ENCODE measurements at regions not wholly inside any gene's neighbourhood (a gene's known extent, or its start where the extent isn't known, plus 50 kb on each side); places are given as distances from the start of the nearest gene placed in this dataset.

DNA sequence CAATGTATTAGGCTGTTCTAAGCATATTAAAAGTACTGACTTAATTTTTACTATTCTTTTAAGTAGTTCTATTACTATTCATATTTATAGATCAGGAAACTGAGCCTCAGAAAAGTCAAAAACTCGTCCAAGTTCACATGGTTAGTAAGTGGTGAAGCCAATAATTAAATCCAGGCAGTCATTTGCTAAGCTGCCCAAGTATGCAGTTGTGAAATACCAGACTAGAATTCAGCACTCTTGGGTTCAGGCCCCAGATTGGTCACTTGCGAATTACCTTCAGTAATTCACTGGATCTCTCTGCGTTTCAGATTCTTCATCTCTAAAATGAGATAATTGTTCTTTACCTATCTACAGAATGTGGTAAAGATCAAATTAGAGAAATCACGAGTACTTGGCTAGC, 161.9 kb upstream of the CADPS start:
- no peak for FAIRE-seq
- no peak for DNase-seq (ENCODE audit: insufficient read length, low spot score)

DNA sequence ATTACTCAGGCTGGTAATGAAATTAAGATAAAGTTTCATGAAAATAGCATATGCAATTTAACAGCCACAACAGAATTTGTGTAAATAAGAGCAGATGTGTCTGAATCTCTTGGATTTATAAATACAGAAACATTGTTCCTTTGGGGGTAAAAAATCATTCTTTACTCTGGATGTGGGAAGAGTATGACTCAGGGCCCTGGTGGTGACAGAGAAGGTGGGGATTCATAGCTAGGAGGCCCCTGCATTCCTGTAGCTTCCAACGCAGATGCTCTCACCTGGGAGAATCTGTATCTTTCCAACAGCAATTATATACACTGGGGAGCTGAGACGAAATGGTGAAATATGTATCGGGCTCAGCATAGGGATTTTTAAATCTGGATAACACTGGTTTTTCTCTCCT, 167.6 kb upstream of the CADPS start:
- no peak for FAIRE-seq
- DNase-seq (ENCODE audit: insufficient read length, low spot score): no peak

DNA sequence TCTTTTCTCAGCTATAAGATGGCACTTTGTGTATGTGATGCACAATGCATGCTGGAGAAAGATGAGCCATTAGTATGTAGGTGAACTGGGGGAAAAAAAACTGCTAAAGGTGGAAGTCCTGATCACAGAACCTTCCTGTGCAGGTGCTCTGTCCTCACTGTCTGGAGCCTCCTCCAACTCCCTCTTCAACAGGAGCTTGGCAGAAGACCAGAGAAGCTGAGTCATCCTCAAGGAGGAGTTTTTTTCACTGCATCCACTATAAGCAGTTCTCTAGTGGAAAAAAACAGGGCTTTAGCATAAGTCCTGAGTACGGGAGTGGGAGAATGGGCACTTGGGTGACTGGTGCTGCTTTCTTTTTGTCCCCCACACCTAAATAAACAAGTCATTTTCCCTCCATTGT, 168.4 kb upstream of the CADPS start:
- FAIRE-seq (no peak), DNase-seq (ENCODE audit: insufficient read length, low spot score) (no peak)

DNA sequence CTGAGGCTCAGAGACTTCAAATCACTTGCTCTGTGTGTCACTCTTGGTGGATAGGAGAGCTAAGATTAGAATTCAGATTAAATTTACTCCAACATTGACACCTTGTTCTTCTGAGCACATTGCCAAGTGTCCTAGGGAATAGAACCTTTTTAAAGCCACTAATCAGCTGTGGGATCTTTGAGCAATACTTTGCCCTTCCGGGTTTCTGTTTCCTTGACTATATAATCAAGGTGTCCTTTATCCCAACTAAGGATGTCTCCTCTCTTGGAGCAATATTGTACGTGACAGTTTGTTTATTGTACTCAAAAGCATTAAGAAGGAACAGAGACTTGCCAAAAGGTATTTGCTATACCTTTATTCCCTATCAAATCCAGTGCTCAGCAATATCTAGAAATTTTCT, 170.9 kb upstream of the CADPS start:
- no peak for FAIRE-seq
- DNase-seq (ENCODE audit: insufficient read length, low spot score): no peak

DNA sequence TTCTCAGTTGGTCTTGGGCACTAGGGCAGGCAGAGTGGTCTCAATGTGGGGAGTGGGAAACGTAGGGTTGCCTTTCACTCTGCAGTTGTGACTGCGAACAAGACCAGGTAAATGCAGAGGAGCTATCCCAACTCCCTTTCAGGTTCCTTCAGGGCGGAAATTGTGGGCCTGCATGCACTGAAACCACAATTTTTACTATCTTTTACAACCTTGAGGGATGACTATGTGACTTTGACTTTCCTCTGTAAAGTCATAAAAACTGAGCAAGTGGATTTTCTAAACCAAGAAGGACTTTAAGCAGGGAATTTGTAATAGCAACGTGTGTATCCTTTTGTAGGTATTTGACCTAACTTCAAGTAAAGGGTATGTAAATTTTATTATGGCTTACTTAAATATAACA, 171.4 kb upstream of the CADPS start:
- FAIRE-seq (no peak), DNase-seq (ENCODE audit: insufficient read length, low spot score) (no peak)

DNA sequence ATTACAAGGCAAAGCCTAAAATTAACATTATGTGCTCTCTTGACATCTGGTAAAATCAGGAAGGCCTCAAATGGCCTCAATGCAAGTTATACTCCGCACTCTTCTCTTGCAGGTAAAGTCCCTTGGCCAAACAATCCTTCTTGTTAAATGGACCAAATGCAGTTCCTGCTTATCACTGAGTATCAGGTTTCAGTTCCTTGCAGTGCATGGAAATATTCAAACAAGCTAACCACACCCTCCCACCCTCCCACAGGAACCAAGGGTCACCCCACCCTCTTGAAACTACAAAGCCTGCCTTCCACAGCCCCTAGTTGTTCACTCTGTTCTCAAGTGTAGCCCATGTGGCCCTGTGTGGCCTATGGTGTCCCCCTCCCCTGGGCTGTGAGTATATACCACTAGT, 171.9 kb upstream of the CADPS start:
- FAIRE-seq: no peak
- DNase-seq (ENCODE audit: insufficient read length, low spot score): no peak

DNA sequence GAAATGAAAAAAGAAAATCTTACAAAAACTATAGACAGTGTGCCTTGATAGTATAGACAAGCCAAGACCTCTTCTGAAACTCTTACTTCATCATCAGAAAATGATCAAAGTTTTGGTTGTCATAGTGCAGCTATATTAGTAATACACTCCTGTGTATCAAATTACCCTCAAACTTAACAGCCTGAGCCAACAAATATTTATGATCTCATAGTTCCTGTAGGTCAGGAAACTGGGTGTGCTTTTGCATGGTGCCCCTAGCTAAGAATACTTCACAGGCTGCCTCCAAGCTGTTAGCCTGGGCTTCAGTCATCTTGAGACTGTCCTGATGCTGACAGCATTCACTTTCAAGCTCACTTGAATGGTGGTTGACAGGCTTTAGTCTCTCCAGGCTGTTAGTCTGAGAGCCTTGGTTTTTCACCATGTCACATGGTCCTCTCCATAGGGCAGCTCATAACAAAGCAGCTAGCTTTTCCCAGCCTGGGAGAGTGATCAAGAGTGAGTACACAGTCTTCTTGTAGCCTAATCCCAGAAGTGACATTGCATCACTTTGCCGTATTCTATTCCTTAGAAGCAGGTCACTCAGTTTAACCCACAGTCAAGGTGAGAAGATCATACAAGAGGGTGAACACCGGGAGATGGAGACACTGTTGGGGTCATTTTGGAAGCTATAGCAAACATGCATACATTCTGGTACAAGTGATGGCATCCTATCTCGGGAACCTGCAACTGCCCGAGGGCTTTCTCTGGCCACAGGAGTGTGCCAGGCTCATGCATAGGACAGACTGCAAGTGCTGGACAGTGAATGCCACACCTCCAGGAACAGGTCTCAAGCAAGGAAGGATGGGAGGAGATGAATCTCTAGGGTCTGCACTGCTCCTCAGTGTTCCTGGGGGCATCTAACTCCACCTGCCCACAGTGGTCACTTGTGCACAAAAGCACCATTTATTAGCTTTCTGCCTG, 173.4 kb upstream of the CADPS start:
- FAIRE-seq (no peak), DNase-seq (ENCODE audit: insufficient read length, low spot score) (no peak)

DNA sequence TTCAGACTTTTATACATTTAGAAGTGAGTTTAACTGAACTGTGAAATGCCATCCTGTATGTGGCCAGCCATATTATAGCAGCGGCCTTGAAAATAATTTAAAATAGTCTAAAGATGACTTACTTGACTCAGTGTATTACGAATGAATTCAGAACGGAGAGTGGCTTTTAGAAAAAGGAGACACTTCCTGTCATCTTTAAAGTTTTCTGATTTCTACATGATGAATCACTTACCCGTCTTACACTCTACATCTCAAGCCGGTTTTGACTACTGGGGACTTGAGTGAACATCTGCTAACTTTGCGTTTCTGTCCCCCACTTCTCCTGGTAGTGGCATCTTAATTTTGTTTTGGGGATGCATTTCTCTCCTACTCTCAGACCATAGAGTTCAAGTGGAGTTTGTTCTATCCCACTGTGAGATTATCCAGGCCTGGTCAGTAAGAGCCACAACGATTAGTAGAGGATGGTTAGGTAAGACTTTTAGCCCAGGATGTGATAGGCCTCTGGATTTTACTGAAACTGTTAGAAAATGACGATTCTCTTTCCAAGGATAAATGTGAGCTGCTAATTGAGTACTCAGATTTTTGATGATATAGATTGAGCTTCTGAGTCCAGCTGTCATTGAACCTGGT, 175.4 kb upstream of the CADPS start:
- DNase-seq (ENCODE audit: insufficient read length, low spot score) (no peak), FAIRE-seq (no peak)

DNA sequence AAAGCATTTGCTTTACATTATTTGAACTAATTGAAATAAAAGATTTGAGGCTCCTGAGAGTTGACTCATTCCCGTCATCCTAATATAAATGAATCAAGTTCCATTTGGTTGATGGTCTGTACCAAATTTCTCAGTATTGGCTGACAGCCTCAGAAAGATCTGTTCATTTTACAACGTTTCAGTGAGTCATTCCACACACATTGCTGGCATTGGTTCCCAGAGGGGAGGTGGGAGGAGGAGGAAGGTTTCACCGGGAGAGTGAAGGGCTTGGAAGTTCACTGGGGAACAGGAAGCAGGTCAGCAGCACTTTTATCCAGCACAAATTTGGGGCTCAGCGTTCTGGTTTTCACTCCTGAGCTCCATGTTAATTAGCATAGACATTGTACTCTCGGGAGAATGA, 176.7 kb upstream of the CADPS start:
- DNase-seq (ENCODE audit: insufficient read length, low spot score) (no peak), FAIRE-seq (no peak)

DNA sequence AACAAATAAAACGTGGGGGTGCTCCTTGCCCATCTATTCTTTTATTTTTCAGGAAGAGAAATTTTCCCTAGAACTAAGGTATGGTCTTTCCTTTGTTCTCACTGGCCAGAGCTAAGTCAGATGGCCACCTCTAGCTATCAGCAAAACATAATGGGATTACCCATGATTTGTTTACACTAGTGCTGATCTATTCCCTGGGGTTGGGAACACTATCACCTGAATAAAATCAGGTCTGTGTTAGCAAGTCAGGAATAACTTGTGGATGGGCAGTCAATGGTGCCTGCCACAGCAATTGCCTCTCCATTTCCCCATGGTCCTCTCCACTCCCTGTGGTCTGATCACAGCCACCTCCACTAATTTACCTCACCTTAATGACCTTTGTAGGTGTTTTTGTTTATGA, 181.7 kb upstream of the CADPS start:
- no peak for FAIRE-seq
- no peak for DNase-seq (ENCODE audit: insufficient read length, low spot score)

DNA sequence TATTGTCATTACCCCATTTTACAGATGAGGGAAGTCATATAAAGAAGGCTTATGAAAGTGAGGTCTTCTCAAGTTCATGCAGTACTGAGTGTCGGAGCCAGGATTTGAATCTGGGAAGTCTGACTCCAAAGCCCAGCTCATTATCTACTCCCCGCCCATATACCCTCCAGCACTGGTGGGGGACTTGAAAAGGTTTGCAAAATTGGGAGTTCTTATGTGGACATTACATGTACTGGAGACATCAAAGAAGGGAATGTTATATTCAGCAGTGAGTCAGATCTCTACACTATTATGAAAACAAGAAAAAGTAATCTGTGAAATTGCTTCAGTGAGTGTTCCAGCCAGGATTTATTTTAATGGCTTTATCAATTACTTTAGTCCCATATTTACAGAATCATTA, 185.2 kb upstream of the CADPS start:
- no peak for FAIRE-seq
- no peak for DNase-seq (ENCODE audit: insufficient read length, low spot score)

DNA sequence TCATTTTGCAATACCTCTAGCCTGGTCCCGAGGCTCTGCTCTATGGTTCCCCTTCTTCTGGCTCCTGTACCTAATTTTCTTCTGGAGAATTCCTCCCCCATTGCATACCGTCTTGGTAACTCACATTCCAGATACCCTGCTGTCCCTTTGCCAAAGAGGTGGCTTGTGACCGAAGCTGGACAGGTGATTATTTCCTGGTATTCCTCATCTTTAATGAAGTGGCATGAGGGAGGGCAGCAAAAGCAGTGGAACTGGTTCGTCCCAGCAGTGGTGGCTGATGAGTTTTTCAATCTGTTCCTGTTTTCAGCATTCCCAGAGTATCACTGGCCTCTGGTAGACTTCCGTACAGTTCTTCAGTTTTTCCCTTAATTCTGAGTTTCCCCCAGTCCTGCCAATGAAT, 186.2 kb upstream of the CADPS start:
- no peak for FAIRE-seq
- DNase-seq (ENCODE audit: insufficient read length, low spot score): no peak

DNA sequence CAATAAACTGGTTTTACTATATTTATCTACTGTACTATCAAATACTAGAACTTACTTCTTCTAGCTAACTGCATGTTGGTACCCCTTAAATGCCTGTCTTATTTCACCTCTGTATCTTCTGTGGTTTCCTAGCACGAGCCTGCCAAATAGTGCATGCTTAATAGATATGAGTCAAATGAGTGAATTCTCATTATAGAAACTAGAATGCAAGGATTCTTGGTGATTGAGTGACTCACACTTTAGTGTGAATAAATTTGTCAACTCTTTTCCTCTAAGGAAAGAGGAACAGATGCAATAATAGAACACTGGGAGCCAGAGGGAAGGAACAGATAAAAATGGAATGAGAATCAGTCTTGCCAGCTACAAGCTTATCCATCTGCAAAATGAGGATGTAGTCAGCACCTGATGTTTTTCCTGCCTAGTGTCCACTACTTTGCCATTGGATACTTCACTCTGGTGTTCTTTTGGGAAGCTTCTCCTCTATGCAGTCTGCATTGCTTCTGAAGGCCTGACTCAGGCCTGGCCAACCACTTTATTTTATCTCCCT, 189.1 kb upstream of the CADPS start:
- DNase-seq (ENCODE audit: insufficient read length, low spot score): no peak
- no peak for FAIRE-seq

DNA sequence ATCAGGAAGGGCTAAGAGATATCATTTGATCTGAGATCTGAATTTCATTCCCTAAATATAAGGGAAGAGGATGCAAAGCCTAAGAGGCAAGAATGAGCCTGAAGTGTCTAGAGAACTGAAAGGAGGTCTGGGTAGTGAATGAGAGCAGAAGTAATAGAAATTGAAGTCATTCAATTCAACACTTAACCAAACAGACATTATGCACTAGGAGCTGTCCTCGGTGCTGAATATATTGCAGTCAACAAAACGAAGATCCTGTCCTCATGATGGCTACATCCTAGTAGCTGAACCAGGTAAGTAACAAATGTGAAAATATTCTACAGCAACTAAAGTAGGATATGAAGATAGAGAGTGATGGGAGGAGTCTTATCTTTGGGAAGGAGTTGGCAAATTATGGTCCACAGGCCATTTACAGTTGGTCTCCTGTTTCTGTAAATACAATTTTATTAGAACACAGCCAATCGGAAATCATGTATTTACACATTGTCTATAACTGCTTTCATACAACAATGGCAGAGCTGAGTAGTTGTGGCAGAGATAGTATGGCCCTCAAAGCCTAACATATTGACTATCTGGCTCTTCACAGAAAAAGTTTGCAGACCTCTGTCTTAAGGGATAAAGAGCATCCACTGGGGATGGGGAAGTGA, 192.9 kb upstream of the CADPS start:
- no peak for FAIRE-seq

DNA sequence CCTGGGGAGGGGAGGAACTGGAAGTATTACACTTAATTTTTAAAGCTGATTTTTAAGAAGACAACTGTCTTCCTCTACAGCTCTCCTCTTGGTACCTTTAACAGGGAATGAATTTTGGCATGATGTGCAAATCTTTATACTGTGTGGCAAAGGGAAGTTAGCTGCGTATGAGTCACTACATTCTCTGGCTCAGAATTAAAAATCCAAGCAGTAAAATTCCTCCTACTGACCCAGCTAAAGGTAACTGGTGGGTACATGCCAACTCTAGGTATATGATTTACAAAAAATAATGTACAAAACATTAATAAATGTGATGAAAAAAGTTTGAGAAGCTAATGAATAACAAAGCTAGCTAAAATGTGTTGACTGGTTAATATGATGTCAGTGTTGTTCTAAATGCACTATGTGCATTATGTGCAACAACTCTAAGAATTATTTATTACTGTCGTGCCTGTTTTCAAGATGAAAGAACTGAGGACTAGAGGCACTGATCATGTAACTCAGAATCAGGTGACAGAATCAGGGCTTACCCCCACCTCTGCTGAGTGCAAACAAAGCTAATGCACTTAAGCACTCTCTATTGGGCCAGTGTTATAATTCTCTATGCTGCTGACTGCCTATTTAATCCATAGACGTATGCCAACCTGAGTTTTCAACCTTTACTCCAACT, 194.7 kb upstream of the CADPS start:
- DNase-seq (ENCODE audit: insufficient read length, low spot score) (no peak), FAIRE-seq (no peak)

More for the DNA sequence above, 192.9 kb upstream of the CADPS start:
- no peak for DNase-seq (ENCODE audit: insufficient read length, low spot score)

DNA sequence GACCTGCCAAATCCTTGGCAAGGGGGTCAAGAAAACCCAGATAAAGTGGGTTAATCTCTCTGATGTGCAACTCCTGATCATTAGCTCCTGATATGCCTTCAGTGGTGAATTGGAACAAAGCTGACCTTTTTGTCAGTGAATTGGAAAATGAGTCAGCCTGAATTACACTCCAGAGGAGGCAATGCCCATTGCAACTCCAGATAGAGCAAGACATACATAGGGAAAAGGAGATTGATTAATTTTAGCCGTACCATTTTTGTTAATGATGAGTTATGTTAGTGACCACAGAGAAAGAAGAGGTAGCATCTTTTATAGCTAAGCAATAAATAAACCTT, 195.2 kb upstream of the CADPS start:
- DNase-seq (ENCODE audit: insufficient read length, low spot score) (no peak), FAIRE-seq (no peak)

DNA sequence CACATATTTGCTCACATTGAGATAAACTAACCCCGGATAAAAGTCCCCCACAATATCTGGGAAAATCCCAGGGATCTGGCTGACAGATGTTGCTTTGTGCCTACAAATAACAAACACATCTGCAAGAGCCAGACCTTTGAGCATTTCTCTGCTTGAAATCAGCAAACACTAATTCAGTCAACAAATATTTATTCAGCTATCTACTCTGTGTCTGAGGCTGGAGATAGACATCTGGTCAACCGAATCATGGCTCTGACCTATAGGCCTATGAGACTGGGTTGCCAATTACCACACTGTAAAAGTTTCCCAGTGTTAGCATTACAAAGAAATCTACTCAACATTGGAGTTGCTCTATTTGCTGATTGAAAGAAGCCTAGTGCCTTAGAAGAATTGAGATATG, 201.1 kb upstream of the CADPS start:
- DNase-seq (ENCODE audit: insufficient read length, low spot score) (no peak), FAIRE-seq (no peak)

DNA sequence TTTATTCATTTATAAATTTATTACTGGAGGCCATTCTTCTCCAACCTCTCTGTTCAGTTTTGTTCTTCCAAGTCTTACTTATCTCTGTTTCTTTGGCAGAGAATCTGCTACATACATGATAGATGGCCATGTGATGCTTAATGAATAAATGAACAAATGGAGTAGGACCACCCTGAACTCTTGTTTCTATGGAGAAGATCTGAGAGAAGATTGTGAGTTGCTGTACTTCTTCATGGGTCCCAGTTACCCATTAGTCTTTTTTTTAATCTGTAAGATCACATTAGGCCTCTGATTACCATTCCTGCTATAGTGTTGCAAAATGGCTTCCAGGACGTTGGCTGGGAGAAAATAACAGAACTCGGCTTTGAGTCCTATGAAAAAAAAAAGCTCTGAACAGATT, 191.9 kb upstream of the SYNPR start:
- FAIRE-seq (no peak), DNase-seq (ENCODE audit: insufficient read length, low spot score) (no peak)

DNA sequence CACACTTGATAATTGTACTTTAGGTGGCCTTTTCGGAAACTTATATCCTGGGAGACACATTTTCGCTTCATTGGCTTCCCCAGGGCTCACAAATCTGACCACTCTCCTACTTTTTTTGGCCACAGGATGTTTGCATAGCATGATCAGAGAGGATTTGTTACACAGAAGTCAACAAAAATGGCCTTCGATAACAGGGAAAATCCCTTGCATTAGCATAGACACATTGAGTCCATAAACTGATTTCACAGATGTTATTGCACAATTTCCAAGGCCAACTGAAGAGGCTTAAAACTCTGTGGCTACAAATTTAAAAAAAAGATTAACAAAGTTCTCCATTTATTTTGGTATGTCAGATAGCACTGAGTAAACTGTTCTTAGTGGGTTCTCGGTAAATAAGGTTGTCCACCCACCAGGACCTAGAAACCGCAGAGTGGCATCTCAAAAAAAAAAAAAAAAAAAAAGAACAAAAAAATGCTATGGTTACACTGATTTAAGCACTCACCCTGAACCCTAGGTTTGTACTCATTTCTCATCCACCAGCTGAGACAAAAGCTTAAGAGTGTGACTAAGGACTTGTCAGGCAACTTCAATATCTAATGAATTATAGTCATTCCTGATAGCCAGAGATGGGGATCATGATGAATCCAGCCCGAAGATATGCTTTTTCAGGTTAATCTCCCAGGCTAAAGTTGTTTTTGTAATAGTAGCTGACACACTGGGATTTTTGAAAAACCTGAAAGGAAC, 188.9 kb upstream of the SYNPR start:
- DNase-seq (ENCODE audit: insufficient read length, low spot score): no peak
- FAIRE-seq: no peak

DNA sequence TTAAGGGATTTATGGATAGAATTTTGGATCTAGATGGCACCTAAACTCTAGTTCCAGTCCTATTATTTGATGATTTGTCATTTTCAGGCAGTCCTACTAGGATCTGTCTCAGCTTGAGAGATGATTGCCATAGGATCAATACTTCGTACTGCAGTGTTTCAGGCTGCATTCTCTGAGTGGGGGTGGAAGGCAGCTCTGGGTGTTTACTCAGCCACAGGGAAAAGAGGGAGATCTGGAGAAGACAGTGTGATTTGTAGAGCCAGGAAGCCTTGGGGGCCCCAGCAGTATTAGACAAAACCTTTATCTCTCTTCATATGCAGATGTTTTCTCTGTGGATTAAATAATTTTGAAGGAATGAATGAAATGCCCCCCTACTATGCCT, 188.4 kb upstream of the SYNPR start:
- DNase-seq (ENCODE audit: insufficient read length, low spot score) (no peak), FAIRE-seq (no peak)

DNA sequence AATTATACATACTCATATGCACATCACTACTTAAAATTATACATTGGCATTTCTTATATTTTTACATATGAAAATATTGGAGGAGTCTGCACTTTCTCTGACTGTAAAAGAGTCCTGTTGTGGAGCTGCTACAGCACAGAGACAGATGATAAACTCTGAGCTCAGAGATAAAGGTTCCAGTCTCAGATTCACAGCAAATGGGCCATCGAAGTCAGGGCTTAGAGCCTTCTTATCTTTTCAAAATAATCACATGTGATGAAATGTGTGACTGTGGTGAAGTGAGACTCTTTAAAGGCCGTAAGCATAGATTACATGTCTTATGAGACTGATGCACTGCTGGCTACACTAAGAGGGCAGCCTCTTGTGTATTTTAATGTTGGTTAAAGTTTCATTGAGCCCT, 187.5 kb upstream of the SYNPR start:
- no peak for DNase-seq (ENCODE audit: insufficient read length, low spot score)
- FAIRE-seq: no peak
